ENCODE measurements at regions not wholly inside any gene's neighbourhood (a gene's known extent, or its start where the extent isn't known, plus 50 kb on each side); places are given as distances from the start of the nearest gene placed in this dataset.

DNA sequence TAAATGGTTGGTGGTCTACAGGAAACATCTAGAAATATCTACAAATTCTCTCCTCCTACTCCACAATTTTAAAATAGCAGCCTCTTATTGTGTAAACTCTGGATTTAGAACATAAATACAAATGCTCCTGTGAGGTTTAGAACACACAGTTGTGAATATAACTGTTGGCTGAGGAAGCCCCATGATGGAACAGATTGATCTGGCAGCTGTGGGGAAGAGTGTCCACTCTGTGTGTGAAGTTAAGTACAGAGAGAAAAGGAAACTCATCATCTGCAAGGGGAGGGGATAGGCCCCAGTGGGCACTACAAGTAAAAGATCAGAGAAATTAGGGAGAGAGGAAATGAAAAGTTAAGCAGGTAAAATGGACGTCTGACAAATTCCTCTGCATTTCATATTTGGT lies 422.7 kb upstream of the FSHR start:
- DNase-seq (ENCODE audit: low read depth, low spot score): no peak
- Mint-ChIP-seq H3K4me3 (no peak overlapping the region), H3K4me1 (no peaks in the 10 kb centered on the region), H3K27me3 (ENCODE audit: low read depth) (no peaks in the 10 kb centered on the region), H3K9me3 (peaks cover under 1% of the 10 kb centered on the region), H3K36me3 (ENCODE audit: low read depth) (no peaks in the 10 kb centered on the region), H3K27ac (ENCODE audit: unreplicated experiment) (no peak overlapping the region)
- TF ChIP-seq, protein P1, sequence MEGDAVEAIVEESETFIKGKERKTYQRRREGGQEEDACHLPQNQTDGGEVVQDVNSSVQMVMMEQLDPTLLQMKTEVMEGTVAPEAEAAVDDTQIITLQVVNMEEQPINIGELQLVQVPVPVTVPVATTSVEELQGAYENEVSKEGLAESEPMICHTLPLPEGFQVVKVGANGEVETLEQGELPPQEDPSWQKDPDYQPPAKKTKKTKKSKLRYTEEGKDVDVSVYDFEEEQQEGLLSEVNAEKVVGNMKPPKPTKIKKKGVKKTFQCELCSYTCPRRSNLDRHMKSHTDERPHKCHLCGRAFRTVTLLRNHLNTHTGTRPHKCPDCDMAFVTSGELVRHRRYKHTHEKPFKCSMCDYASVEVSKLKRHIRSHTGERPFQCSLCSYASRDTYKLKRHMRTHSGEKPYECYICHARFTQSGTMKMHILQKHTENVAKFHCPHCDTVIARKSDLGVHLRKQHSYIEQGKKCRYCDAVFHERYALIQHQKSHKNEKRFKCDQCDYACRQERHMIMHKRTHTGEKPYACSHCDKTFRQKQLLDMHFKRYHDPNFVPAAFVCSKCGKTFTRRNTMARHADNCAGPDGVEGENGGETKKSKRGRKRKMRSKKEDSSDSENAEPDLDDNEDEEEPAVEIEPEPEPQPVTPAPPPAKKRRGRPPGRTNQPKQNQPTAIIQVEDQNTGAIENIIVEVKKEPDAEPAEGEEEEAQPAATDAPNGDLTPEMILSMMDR (conservative IDR thresholded peaks at IDR 0.05): no peak

DNA sequence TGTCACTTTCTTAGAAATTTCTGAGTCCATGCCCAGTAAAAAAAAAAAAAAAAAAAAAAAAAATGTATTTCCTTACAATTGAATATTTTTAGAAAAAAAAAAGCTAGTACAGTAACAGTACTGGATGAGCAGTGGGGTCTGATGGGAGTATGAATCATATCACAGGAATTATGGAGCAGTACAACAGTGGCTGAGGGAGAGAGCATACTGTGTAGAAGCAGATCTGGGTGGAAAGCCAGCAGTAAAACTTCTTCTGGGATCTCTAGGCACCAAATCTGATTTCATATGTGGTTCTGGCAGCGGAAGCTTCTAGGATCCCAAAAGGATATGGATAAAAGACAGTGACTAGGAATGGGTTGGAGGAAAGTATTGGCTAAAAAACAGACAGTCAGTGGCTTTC lies 414.9 kb upstream of the FSHR start:
- DNase-seq (ENCODE audit: low read depth, low spot score): no peak
- TF ChIP-seq, protein P1 (conservative IDR thresholded peaks at IDR 0.05): no peak
- H3K27me3 Mint-ChIP-seq (ENCODE audit: low read depth): peaks cover 6% of the 10 kb centered on the region
- H3K4me3 Mint-ChIP-seq: no peak overlapping the region
- no peaks in the 10 kb centered on the region for H3K4me1 Mint-ChIP-seq
- H3K36me3 Mint-ChIP-seq (ENCODE audit: low read depth): no peaks in the 10 kb centered on the region
- H3K9me3 Mint-ChIP-seq: peaks cover 3% of the 10 kb centered on the region
- H3K27ac Mint-ChIP-seq (ENCODE audit: unreplicated experiment): no peak overlapping the region

DNA sequence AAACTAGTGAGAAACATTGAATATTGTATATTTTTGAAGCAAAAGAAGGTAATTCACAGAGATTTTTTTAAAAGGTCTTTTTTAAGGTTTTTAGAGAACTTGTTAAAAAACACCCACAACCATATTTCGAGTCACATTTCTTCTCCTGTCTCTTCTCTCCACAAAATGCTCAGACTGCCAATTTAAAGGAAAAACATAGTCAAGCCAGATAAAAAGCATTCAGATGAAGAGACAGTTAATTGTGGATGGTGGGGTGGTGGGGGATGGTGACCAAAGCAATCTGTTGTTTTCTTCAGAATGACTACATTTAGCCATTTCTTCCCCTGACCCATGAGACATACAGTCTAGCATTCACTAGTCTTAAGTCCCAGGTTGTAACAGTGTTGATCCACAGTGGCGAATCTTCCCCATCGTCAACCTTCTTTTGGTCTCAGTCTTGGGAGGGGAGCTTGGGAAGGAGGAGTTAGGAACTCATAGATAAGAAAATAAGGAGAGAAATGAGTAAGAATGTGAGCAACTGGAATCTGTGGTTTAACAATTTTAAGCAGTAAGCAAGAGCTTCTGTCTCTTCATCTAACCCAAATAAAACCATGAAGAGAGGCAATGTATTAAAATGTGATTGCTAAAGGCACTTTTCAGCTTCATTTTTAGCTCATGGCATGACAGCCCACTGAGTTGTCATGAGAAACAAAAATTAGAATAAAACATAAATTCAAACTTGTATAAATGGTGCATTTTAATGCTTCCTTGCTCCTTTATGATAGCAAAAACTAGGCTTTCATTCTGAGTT lies 413.7 kb upstream of the FSHR start:
- H3K27me3 Mint-ChIP-seq (ENCODE audit: low read depth): peaks cover 6% of the 10 kb centered on the region
- H3K27ac Mint-ChIP-seq (ENCODE audit: unreplicated experiment): no peak overlapping the region
- peaks cover 3% of the 10 kb centered on the region for H3K9me3 Mint-ChIP-seq
- H3K4me3 Mint-ChIP-seq: no peak overlapping the region
- no peaks in the 10 kb centered on the region for H3K36me3 Mint-ChIP-seq (ENCODE audit: low read depth)
- H3K4me1 Mint-ChIP-seq: no peaks in the 10 kb centered on the region
- TF ChIP-seq, protein P1 (conservative IDR thresholded peaks at IDR 0.05): no peak
- no peak for DNase-seq (ENCODE audit: low read depth, low spot score)

DNA sequence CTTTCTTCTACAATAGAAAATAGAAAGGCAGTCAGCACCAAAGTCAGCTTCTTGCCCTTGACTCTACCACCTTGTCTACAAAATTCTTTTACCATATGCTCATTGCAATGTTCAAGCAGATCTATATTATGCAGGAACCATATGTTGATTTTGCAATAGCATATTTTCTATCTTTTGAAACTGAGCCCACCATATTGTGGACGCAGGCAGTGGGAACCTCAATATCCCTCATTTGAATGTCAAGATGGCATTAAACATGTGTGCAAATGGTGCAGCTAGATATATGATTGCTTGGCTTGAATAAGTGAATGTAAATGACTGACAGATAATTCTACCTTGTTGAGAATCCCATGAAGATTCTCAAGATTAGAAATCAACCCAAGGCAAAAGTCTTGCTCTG lies 412.7 kb upstream of the FSHR start:
- no peak overlapping the region for H3K27ac Mint-ChIP-seq (ENCODE audit: unreplicated experiment)
- H3K4me1 Mint-ChIP-seq: no peaks in the 10 kb centered on the region
- H3K36me3 Mint-ChIP-seq (ENCODE audit: low read depth): no peaks in the 10 kb centered on the region
- TF ChIP-seq, protein P1 (conservative IDR thresholded peaks at IDR 0.05): no peak
- no peak overlapping the region for H3K4me3 Mint-ChIP-seq
- H3K27me3 Mint-ChIP-seq (ENCODE audit: low read depth): peaks cover 6% of the 10 kb centered on the region
- H3K9me3 Mint-ChIP-seq: peaks cover 2% of the 10 kb centered on the region
- DNase-seq (ENCODE audit: low read depth, low spot score): no peak

DNA sequence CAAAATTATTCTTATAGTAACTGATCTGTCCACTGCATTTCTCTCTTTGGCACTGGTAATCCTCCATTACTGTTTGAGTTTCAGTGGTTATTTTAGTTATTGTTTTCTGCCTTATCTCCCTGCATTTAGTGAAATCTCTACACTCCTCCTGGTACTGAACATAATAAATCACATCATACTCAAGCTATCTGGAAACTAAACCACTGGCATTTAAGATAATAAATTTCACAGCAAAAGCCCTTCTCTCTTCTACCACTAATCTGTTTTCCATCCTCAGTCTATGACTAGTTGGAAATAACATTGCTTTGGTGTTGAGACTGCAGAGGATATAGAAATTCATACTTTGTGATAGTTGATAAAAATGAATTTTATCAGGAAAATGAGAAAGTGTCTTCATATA lies 399.3 kb upstream of the FSHR start:
- no peaks in the 10 kb centered on the region for H3K27me3 Mint-ChIP-seq (ENCODE audit: low read depth)
- TF ChIP-seq, protein P1 (conservative IDR thresholded peaks at IDR 0.05): no peak
- no peaks in the 10 kb centered on the region for H3K4me1 Mint-ChIP-seq
- H3K9me3 Mint-ChIP-seq: peaks cover 5% of the 10 kb centered on the region
- DNase-seq (ENCODE audit: low read depth, low spot score): no peak
- no peaks in the 10 kb centered on the region for H3K36me3 Mint-ChIP-seq (ENCODE audit: low read depth)
- no peak overlapping the region for H3K27ac Mint-ChIP-seq (ENCODE audit: unreplicated experiment)
- H3K4me3 Mint-ChIP-seq: no peak overlapping the region
